ENCODE measurements at regions not wholly inside any gene's neighbourhood (a gene's known extent, or its start where the extent isn't known, plus 50 kb on each side); places are given as distances from the start of the nearest gene placed in this dataset.
"Not testable (repeated sequence)": the region's sequence is repeated elsewhere in the genome, so short reads cannot be mapped to it uniquely, and the experiment has no call there.

DNA sequence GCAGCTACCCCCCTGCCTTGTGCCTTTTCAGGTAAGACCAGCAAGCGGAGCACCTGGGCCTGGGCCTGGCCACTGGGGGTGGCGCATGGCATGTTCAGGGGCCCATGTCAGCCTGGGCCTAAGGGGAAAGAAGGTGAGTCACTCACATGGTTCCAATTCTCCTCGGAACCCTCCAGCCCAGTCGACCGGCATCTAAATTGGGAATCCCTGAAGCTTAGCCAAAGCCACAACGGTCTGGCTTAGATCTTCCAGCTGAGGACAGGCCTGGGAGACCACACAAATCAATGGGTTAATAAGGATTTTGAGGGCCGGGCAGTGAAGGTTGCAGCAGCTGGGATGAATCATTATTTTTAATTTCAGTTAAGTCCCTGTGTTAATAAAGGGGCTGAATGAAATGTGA lies 145.1 kb upstream of the SMYD2 start:
- ChIA-PET POLR2A (ENCODE audit: low non-redundant PET) (no interaction called here), CTCF (interaction anchor here (0.7 kb wide), 1 partner anchor 13 kb away, joined by 3 read pairs; no protein-coding TSS in a partner anchor)
- no peak for DNase-seq (ENCODE audit: low spot score)
- TF ChIP-seq, protein P1, sequence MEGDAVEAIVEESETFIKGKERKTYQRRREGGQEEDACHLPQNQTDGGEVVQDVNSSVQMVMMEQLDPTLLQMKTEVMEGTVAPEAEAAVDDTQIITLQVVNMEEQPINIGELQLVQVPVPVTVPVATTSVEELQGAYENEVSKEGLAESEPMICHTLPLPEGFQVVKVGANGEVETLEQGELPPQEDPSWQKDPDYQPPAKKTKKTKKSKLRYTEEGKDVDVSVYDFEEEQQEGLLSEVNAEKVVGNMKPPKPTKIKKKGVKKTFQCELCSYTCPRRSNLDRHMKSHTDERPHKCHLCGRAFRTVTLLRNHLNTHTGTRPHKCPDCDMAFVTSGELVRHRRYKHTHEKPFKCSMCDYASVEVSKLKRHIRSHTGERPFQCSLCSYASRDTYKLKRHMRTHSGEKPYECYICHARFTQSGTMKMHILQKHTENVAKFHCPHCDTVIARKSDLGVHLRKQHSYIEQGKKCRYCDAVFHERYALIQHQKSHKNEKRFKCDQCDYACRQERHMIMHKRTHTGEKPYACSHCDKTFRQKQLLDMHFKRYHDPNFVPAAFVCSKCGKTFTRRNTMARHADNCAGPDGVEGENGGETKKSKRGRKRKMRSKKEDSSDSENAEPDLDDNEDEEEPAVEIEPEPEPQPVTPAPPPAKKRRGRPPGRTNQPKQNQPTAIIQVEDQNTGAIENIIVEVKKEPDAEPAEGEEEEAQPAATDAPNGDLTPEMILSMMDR (conservative IDR thresholded peaks at IDR 0.05; ENCODE audit: low read depth): no peak
- H3K27ac ChIP-seq: no peak overlapping the region

DNA sequence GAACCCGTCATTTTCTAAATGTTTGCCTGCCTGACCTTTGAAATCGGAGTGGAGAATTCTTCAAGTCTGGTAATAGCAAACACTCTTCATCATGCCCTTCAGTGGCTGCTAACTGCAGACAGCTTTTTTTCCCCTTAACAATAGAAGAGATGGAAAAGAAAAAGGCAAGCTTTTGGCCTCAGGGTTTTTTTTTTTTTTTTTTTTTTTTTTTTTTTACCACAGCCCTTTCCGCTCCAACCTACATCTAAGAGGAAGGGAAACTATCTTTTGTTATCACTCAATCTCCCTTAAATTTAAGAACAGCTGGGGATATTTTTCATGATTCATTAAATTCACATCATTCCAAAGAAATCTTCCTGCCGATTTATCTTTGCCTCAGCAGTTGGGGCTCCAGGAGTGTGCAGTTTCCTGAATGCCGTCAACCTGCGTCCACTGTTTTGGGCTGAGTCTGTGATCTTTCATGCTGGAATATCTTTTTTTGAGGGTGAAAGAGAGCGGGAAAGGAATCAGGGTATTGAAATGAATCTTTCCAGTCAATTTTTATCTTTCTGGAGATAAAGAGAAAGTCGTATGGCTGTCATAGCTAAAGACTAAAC lies 144.5 kb upstream of the SMYD2 start:
- TF ChIP-seq, protein P1 (conservative IDR thresholded peaks at IDR 0.05; ENCODE audit: low read depth): no peak
- H3K27ac ChIP-seq: no peak overlapping the region
- DNase-seq (ENCODE audit: low spot score): no peak
- POLR2A ChIA-PET (ENCODE audit: low non-redundant PET): no interaction called here
- CTCF ChIA-PET: interaction anchor here (0.7 kb wide), 1 partner anchor 13 kb away, joined by 3 read pairs; no protein-coding TSS in a partner anchor

DNA sequence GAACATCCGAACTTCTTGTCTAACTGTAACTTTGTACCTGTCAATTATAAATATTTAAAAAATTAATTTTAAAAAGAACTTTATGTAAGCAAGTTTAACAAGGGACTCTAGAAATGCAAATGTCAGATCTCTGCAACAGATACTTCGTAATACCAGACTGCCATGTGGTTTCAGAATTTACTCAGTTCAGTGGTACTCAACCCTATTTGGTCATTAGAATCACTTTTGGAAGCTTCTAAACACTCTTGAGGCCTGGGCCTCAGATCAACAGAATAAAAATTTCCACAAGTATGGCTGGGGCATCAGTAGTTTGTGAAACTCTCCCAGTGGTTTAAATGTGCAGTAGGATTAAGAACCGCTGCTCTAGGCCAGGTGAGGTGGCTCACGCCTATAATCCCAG lies 139.5 kb upstream of the SMYD2 start:
- ChIA-PET CTCF (interaction anchor here (0.7 kb wide), 1 partner anchor 634 kb away, joined by 3 read pairs; no protein-coding TSS in a partner anchor), POLR2A (ENCODE audit: low non-redundant PET) (no interaction called here)
- no peak overlapping the region for H3K27ac ChIP-seq
- DNase-seq (ENCODE audit: low spot score): no peak
- TF ChIP-seq, protein P1 (conservative IDR thresholded peaks at IDR 0.05; ENCODE audit: low read depth): no peak

DNA sequence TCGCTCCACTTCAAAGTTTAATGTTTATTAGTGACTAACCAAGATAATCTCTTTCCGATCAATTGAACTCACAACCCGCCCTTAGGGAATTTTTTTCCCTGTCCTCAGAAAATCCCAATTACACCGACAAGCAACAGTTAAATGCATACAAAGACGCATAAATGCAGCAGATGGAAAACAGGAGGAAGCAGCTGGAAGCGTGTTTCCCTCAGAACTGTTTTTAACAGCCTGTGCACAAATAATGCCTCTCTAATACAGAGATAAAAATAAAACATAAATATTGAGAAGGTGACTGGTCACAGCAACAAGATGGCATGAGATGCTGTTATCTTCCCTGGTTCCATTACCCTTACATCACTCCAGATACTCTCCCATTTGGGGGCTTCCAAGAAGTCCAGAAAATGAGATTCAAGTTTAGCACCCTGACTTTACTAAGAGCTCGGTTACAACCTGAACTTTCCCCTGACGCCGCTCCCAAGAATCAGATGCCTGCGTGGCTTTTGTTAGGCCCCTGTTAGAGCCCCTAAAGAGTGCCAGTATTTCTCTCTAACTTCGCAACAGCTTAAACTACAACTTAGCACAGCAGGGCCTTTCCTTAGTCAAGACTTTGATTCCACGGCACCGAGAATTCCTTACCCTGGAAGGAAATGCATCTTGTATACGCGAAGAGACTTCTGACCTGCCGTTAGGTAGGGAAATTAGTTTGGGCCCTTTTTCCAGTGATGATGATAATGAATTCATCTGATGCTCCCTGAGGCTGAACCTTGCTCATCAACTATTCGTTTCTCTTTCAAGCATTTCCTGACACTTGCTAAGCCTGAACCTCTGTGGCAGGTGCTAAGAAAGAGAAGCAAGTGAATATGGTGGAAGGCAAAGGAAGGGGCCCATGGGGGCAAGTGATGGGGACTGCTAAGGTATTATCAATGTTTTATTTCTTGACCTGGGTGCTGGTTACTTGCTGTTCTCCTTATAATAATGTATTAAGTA lies 137.7 kb upstream of the SMYD2 start:
- ChIA-PET CTCF (no interaction called here), POLR2A (ENCODE audit: low non-redundant PET) (no interaction called here)
- TF ChIP-seq, protein P1 (conservative IDR thresholded peaks at IDR 0.05; ENCODE audit: low read depth): no peak
- no peak for DNase-seq (ENCODE audit: low spot score)
- H3K27ac ChIP-seq: no peak overlapping the region

DNA sequence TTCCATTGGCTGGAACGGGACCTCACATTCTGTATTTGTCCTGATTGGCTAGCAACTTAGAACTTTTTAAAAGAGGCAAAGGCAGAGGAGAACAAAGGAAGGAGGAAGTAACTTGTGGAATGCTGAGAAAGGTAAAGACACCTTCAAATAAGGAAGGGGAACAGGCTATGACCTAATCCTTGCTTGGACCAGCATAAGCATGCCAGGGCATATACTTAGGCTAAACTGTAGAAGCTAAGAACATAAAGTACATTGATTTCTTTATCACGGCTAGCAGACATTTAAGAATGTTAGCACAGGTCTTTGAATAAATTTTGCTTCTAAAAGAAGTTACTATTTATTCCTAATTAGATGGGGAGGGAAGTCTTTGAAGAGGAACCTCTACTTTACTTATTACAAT lies 136.4 kb upstream of the SMYD2 start:
- H3K27ac ChIP-seq; POLR2A ChIA-PET (ENCODE audit: low non-redundant PET); CTCF ChIA-PET; DNase-seq (ENCODE audit: low spot score): not testable (repeated sequence)

DNA sequence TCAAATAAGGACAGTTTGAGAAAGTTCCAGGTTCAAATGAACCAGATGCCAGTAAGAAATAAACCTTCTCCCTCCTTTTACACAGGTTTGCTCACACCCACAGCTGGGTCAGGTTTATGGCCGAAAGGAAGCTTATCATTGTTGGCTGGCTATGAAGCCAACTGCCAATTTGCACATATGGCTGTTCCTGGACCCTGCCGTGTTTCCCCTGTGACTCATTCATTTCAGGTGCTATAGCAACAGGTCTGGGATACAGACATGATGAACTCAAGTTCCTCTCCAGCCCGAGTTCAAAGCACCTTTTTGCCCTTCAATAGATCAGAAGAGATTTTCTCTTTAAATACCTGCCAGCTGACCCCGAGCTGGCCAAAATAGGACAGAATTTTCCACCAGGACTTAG lies 134.4 kb upstream of the SMYD2 start:
- ChIA-PET CTCF (interaction anchor here (0.6 kb wide), 1 partner anchor 68 kb away, joined by 3 read pairs; no protein-coding TSS in a partner anchor), POLR2A (ENCODE audit: low non-redundant PET) (no interaction called here)
- TF ChIP-seq, protein P1 (conservative IDR thresholded peaks at IDR 0.05; ENCODE audit: low read depth): no peak
- DNase-seq (ENCODE audit: low spot score): peak; percentile 44
- no peak overlapping the region for H3K27ac ChIP-seq
